ENCODE measurements at regions not wholly inside any gene's neighbourhood (a gene's known extent, or its start where the extent isn't known, plus 50 kb on each side); places are given as distances from the start of the nearest gene placed in this dataset.

DNA sequence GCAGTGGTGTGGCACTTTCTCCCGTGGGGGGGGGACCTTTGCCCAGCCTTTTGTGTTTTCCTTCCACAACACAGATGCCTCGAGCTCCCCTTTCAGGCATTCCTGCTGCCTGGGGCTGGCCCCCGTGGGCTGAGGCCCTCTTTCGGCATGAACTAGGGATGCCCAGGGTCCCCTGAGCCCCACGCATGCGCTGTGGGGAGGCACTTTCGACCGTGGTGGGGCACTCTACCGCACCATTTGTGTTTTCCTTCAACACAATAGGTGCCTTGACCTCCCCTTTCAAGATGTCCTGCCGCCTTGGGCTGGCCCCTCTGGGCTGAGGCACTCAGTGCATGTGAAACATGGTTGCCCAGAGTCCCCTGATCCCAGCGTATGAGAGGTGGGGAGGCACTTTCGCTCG lies 363.7 kb downstream of the ALG10 start:
- DNase-seq (no peak), FAIRE-seq (no peak)
- H3K4me1 ChIP-seq (ENCODE audit: control insufficient read depth in 2 of 3, insufficient read depth in 2 of 3, low read depth in 1 of 3, low read length in 3 of 3) = no peaks in the 10 kb centered on the region
- intact Hi-C loops (cut with DNase I) = no loop called here
- no peaks in the 10 kb centered on the region for H3K27me3 ChIP-seq (ENCODE audit: control insufficient read depth, insufficient read depth, low read length)
- TF ChIP-seq, protein P1, sequence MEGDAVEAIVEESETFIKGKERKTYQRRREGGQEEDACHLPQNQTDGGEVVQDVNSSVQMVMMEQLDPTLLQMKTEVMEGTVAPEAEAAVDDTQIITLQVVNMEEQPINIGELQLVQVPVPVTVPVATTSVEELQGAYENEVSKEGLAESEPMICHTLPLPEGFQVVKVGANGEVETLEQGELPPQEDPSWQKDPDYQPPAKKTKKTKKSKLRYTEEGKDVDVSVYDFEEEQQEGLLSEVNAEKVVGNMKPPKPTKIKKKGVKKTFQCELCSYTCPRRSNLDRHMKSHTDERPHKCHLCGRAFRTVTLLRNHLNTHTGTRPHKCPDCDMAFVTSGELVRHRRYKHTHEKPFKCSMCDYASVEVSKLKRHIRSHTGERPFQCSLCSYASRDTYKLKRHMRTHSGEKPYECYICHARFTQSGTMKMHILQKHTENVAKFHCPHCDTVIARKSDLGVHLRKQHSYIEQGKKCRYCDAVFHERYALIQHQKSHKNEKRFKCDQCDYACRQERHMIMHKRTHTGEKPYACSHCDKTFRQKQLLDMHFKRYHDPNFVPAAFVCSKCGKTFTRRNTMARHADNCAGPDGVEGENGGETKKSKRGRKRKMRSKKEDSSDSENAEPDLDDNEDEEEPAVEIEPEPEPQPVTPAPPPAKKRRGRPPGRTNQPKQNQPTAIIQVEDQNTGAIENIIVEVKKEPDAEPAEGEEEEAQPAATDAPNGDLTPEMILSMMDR (IDR thresholded peaks at IDR 0.05; ENCODE audit: borderline replicate concordance, extremely low read depth, insufficient read depth) = no peak
- H3K27ac ChIP-seq (ENCODE audit: low read depth in 2 of 2, low read length in 2 of 2) = no peak overlapping the region
- H3K36me3 ChIP-seq (ENCODE audit: control insufficient read depth in 2 of 3, insufficient read depth in 3 of 3, low read length in 3 of 3) = no peaks in the 10 kb centered on the region
- H3K4me3 ChIP-seq (ENCODE audit: low read length in 3 of 3) = no peak overlapping the region
- peaks cover 0 to 22% (median 0%) of the 10 kb centered on the region in 3 donors for H3K9me3 ChIP-seq (ENCODE audit: control insufficient read depth in 2 of 3, insufficient read depth in 1 of 3, low read length in 3 of 3)
- H3K9ac ChIP-seq (ENCODE audit: low read length in 3 of 3) = no peak overlapping the region

DNA sequence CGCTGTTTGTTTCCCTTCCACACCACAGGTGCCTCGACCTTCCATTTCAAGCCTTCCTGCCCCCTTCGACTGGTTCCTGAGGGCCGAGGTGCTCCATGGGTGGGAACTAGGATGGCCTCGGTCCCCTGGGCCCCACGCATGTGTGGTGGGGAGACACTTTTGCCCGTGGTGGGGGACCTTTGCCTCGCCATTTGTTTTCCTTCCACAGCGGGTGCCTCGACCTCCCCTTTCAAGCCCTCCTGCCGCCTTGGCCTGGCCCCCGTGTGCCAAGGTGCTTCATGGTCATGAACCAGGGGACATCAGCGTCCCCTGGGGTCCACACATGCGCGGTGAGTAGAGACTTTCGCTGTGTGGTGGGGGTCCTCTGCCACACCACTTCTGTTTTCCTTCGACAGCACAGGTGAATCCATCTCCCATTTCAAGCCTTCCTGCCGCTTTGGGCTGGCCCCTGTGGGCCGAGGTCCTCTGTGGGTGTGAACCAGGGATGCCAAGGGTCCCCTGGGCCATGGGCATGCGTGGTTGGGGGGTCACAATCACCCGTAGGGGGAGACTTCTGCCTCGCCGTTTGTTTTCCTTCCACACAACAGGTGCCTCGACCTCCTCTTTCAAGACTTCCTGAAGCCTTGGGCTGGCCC lies 364.4 kb downstream of the ALG10 start:
- Histone ChIP-seq H3K4me1 (ENCODE audit: control insufficient read depth in 2 of 3, insufficient read depth in 2 of 3, low read depth in 1 of 3, low read length in 3 of 3) (no peaks in the 10 kb centered on the region), H3K36me3 (ENCODE audit: control insufficient read depth in 2 of 3, insufficient read depth in 3 of 3, low read length in 3 of 3) (no peaks in the 10 kb centered on the region), H3K9me3 (ENCODE audit: control insufficient read depth in 2 of 3, insufficient read depth in 1 of 3, low read length in 3 of 3) (peaks cover 0 to 26% (median 0%) of the 10 kb centered on the region in 3 donors), H3K27me3 (ENCODE audit: control insufficient read depth, insufficient read depth, low read length) (no peaks in the 10 kb centered on the region), H3K4me3 (ENCODE audit: low read length in 3 of 3) (no peak overlapping the region), H3K9ac (ENCODE audit: low read length in 3 of 3) (no peak overlapping the region), H3K27ac (ENCODE audit: low read depth in 2 of 2, low read length in 2 of 2) (no peak overlapping the region)
- DNase-seq = no peak
- intact Hi-C loops (cut with DNase I) = no loop called here
- TF ChIP-seq, protein P1 (IDR thresholded peaks at IDR 0.05; ENCODE audit: borderline replicate concordance, extremely low read depth, insufficient read depth) = no peak
- no peak for FAIRE-seq

DNA sequence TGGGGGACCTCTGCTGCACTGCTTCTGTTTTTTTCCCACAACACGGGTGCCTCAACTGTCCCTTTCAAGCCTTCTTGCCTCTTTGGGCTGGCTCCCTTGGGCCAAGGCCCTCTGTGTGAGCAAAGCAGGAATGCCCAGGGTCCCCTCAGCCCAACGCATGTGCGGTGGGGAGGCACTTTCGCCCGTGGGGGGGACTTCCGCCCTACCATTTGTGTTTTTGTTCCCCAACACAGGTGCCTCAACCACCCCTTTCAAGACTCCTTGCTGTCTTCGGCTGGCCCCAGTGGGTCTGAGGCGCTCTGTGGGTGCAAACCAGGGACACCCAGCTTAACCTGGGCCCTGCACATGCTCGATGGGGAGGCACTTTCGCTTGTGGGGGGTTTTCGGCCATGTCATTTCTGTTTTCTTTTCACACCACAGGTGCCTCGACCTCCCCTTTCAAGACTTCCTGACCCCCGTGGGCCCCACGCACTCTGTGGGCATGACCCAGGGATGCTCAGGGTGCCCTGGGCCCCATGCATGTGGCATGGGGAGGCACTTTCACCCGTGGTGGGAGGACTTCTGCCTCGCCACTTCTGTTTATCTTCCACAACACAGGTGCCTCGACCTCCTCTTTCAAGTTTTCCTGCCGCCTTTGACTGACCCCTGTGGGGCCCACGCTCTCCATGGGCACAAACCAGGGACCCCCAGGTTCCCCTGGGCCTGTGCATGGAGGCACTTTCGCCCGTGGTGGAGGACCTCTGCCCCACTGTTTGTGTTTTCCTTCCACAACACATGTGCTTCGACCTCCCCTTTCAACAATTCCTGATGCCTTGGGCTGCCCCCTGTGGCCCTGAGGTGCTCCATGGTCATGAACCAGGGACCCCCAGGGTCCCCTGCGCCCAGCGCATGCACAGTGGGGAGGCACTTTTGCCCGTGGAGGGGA lies 365.7 kb downstream of the ALG10 start:
- intact Hi-C loops (cut with DNase I) = no loop called here
- H3K27ac ChIP-seq (ENCODE audit: low read depth in 2 of 2, low read length in 2 of 2) = no peak overlapping the region
- peak in 1 of 5 donors; percentile 45 for DNase-seq
- H3K27me3 ChIP-seq (ENCODE audit: control insufficient read depth, insufficient read depth, low read length) = no peaks in the 10 kb centered on the region
- peaks cover 0 to 24% (median 0%) of the 10 kb centered on the region in 3 donors for H3K9me3 ChIP-seq (ENCODE audit: control insufficient read depth in 2 of 3, insufficient read depth in 1 of 3, low read length in 3 of 3)
- no peaks in the 10 kb centered on the region for H3K4me1 ChIP-seq (ENCODE audit: control insufficient read depth in 2 of 3, insufficient read depth in 2 of 3, low read depth in 1 of 3, low read length in 3 of 3)
- no peak overlapping the region for H3K9ac ChIP-seq (ENCODE audit: low read length in 3 of 3)
- no peak for FAIRE-seq
- no peak overlapping the region for H3K4me3 ChIP-seq (ENCODE audit: low read length in 3 of 3)
- no peaks in the 10 kb centered on the region for H3K36me3 ChIP-seq (ENCODE audit: control insufficient read depth in 2 of 3, insufficient read depth in 3 of 3, low read length in 3 of 3)
- TF ChIP-seq, protein P1 (IDR thresholded peaks at IDR 0.05; ENCODE audit: borderline replicate concordance, extremely low read depth, insufficient read depth) = no peak
